Activated CD4-positive, alpha-beta T cell treated with anti-CD3 and anti-CD28 coated beads, Interleukin-2, amount 50 U/mL, for 1 hour (primary cell): ENCODE measurements at regions not wholly inside any gene's neighbourhood (a gene's known extent, or its start where the extent isn't known, plus 50 kb on each side); places are given as distances from the start of the nearest gene placed in this dataset.

Experiments
- DNase-seq: peaks from one replicate; pipeline ENCODE4 v3.0.0-alpha.2; 2020

DNA sequence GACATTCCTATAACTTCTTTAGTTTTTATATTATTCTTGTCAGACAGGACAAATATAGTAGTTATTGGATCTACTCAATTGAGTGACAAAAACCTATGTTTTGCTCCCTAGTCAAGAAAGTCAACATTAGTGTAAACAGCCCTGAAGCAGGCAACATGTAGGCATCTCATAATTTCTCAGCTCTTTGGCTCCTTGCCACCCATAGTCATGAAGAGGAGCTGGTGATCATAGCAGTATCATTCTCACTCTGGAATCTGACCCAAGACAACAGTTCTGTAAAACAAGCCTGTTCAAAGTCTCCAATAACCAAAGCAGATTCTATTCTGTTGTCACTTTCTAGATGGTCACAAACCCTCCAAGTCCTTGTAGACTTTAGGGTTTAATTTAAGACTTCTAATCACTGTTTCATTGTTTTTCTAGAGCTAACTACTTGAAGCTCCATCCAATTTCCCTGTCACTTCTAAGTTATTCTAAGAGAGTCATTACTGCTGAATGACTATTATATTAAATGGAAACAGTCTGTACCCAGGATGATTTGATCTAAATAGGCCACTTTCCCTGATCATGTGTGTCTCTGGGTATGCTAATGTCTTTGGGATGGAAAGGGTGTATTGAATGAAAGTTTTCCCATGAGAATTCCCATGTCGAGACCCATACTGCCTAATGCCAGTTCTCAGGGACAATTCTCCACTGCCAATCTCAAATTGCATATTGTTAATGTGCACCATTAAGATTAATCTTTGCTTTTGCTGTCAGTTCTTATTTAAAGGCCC is 533.3 kb downstream of the ACTL7B start:
- DNase-seq: no peak

DNA sequence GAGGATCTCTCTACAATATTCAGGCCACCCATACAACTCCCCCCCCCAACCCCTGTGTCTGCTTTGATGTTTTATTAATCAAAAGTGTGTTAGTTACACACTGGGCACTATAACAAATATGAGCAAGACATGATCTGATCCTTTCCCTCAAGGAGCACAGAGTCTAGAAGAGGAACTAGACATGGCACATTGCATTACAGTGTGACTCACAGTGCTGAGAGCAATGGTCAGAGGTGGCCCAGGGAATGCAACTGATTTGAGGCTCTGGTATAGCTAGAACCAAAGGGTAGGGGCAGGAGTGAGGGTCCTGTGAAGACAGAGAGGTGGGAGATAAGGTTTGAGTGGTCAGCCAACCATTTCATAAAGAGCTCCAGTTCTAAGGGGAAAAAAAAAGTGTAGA is 539.2 kb downstream of the ACTL7B start:
- DNase-seq: no peak

DNA sequence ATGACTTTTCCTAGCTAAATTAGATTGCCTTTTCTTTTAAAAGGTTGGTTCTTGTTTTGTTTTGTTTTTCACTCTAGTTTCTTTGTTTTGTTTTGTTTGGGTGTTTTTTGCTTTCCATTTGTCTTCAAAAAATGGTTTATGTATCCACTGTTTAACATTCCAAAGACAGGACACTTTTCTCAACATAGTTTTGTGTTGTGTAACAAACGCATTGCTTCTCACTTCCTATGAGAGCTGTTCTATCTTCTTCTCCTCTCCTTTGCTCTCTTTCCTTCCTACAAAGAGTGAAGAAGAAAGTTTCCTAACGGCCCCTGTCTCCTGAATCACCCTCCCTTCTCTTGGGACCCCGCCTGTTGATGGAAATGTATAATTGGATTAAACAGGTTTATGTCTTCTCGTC is 539.7 kb downstream of the ACTL7B start:
- no peak for DNase-seq

DNA sequence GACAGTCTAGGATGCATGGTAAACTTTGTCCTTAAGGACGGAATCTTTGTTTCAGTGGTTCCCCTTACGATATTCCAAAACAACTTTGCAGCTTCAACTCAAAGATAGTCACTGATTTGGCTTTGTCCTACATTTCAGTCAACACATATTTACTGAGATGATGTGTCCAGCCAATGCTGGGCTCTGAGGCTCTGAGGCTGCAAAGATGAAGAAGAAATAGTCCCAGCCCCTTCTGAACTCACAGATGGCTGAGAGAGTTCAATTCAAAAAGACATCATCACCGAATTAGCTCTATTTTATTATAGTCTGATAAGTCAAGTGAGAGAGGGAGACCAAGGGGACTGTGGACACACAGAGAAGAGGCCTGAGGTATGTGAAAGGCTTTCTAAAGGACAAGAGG is 544.0 kb downstream of the ACTL7B start:
- DNase-seq: no peak

DNA sequence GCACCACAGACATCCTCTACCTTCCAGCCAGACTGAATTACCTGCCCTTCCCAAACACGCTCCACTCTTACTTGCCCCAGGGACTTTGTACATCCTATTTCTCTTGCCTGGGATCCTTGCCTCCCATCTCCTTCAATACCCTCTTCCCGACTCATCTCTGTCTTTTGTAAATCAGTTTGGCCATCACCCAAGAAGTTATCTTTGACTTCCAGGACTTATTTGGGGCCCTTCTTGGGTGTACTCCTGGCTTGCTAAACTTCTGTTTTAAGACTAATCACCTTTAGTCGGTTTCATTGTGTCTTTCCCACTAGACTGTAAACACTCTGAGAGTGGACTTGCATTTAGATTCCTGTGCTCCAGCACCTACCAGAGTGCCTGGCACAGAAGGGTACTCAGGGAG is 545.6 kb downstream of the ACTL7B start:
- DNase-seq: no peak

DNA sequence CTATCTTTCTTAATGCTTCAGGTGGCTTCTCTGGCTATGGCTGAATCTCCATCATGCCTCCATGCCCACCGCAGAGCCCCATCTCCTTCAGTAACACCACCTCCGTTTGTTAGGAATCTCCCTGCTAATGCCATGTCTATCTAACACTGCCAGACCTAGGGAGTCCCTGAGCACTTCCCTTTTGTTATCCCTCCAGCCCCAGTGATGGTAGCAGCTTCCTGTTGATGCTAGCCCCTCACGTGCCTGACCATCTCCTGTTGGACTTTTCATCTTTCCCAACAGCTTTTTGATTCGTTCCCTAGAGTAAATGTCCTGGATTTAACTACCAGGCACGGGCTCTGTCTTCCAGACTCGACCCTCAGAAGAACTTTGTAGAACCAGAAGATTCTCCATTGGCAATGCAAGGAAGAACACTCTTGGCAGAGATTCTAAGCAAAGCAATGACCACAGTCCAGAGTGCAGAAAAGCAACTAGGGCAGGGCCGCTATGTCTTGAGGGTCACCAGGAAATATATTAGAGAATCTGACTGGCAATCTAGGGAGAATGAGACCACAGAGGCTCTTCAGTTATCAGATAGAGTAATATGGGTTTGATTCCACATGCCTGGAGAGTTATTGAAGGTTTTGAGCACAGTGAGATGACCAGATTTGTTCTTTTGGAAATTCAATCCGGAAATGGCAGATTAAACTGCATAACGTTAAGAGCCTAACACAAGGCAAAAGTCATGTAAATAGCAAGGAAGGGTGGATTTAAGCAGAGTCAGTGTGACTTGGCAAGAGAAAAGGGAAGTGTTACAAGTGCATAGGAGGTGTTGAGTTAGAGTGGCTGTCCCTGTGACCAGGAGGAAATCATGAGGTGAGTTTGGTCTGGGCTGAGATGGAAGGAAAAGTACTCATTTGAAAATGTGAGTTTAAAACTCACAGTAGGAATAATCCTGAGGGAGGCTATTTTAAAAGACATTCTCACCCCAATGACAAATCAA is 555.2 kb downstream of the ACTL7B start:
- DNase-seq: no peak

DNA sequence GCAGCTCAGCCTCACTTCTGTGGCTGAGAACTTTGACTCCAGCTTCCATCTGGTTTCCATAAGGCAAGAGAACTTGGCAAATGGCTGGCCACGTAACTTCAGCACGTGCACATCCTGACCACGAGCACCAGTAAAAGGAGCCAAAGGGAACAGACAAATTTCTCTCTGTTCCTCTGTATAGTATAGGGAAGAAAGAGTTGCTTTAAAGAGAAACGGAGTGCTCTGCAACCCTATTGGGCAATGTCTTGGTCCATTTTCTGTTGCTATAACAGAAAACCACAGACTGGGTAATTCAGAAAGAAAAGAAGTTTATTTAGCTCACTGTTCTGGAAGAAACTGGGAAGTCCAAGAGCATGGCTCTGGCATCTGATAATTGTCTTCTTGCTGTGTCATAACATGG is 558.7 kb downstream of the ACTL7B start:
- DNase-seq: no peak

DNA sequence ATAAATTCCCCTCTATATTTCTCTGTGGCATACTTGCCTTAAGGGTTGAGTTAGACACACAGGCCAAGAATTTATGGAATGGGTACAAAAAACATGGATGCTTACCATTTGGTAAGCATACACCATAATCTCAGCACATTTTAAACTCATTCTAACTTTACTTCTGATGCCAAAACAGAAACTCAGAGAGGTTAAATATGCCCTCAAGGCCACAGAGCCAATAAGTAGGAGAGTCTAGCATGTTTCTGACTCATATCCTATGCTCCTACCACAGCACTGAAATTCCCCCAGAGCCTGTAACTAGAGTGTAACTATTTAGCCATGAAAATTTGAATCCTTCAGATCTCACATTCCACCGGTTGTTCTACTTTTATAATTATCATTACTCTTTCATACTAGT is 559.7 kb downstream of the ACTL7B start:
- no peak for DNase-seq

DNA sequence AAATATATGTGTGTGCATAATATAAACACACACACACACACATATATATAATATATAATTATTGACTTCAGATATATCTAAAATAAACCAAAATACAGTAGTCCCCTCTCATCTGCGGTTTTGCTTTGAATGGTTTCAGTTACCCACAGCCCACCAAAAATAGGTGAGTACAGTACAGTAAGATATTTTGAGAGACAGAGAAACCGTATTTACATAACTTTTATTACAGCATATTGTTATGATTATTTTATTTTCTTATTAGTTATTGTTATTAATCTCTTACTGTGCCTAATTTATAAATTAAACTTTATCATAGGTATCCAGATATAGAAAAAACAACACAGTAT is 564.2 kb downstream of the ACTL7B start:
- no peak for DNase-seq

DNA sequence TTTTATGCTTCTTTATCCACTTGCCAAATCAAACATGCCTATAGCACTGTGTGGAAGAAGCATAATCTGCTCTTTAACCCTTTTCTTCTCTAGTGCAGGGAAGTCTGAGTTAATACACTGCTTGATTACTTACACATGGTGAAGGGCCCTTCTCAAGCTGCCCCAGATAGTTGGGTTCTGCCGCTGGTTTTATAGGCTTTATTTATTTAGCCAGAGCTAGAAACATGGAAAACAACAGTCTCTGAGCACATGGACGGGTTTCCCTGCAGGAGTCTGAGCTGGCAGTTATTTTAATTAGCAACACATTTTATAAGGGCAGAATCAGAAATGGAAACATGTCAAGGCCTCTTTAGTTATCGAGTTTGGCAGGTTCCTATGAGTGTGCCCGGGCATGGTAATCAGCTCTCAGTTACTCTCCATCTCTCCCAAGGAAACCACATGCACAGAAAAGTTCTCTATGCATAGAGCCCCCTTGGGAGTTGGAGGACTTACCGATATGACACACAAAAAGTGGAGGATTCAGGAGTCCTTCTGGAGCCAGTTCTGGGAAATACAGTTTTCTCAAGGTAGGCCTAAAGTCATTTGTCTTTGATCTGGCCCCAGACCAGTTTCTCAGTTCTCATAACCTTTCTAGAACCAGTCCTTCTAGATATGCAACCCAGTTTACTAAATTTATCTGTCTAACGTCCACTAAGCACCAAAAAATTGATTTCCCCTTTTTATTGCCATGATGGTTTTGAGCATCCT is 564.8 kb downstream of the ACTL7B start:
- DNase-seq: no peak

DNA sequence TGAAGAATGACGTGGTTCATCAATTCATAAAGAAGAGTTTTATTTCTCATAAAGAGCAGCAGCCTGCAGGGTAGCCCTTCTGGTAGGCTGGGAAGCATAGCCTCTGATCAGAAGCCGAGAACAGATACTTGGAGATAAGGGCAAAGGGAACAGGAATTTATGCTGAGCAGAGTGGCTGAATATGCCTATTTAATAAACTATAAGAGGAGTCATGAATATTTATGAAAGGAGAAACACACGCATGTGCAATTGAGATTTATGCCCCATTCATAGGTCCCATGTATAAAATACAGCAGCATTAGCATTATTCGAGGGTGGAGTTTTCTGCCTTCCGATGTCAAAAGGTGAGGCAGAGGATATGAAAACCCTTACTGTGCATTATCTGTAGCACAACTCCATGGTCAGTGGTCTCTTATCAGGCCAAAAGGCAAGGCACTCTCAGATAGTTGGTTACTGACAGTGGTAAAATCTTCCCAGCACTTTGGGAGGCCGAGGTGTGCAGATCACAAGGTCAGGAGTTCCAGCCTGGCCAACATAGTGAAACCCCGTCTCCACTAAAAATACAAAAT is 569.1 kb downstream of the ACTL7B start:
- DNase-seq: no peak

DNA sequence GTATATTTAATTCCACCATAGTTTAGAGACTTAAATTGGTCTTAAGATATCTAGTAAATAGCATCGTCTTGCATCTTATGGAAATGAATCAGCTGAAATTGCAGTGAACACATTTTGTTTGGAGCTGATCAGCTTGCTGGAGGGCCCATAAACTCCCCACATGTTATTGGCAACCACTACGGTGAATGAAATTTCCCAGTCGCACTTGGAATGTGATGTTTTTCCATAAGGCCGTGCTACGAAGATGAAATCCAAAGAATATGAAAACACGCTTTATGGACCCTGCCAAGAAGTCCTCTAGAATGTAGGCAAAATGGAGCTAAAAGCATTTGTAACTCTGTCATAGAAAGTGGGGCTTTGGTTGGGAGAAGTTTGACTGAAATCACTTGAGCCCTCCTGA is 572.1 kb downstream of the ACTL7B start:
- no peak for DNase-seq

DNA sequence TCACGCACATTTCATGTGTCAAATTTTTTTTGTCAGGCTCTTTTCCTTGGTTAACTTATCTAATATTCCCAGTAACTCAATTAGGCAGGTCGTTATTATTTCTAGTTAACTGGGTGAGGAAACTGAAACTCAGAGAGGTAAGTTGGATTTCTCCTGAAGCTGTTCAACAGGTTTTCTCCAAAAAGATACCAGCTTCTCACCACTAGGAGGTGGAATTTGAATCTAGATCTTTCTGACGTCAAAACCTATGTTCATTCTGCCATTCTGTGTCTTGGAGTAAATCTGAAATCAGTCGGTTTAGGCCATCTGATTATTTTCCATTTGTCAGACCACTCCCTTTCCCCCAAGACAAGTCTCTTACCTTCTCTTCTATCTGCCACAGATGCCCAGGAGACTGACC is 572.9 kb downstream of the ACTL7B start:
- no peak for DNase-seq

DNA sequence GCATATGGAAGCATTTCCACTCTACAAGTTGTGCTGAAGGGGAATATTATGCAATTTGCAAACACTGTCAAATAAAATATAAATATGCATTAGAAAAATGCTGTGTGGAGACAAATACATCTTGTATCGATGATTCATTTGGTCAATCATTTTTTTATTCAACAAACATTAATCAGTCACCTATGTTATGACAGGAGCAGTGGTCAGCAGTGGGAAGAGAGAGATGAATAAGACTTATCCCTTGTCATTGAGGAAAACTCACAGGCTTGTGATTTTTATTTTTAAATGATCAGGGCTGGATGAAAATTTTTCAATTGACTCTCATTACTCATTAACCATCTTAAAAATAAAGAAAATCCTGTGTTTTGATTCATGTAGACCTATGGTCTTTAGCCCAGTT is 574.1 kb downstream of the ACTL7B start:
- no peak for DNase-seq

DNA sequence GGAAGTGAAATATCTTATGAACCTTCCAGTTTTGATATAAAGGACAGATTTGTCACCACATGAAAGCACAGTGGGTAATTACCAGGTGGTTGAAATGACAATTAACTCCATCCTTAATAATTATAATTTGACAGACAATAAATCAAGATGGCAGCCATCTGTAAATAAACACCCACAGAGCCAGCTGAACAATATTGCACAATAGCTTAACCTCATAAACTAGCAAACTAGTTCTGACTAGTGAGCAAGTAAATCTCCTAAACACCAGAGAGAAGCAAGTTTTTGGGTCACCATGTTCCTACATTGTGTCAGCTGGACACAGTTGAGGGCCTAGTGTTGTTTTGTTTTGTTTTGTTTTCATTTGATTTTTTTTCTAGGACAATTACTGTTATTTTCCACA is 577.4 kb downstream of the ACTL7B start:
- no peak for DNase-seq

DNA sequence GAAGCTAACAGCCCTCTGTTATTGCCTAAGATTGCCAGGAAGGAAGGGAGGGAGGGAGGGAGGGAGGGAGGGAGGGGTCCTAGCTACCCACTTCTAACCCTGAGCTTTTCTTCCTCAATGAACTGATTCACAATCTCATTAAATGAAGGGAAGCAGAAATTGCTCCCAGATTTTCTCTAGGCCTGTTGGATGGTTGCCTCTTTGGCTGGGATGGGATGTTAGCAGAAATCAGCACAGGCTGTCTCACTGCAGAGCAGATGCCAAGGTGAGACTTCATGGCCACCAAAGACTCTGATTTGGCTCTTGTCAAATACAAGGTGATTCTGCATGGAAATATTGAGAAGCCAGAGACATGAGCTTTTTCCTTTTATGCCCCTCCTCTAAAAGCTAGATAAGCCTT is 578.6 kb downstream of the ACTL7B start:
- DNase-seq: no peak

DNA sequence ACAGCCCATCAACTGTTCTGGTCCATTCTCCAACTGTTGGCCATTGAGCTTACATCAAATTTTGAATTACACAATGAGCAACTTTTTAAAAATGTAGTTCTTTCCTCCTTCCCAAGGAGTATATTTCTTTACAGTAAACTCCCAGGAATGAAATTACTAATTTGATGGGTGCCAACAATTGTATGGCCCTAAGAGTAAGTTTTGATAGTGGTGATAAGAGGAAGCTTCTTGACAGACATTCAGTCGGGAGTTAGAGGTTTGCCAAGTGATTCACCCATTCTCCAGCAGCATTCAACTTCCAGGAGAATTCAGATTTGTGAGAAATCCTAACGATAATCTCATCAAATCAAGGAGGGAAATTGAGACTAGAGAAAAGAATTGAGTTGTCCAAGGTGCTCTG is 579.9 kb downstream of the ACTL7B start:
- DNase-seq: no peak

DNA sequence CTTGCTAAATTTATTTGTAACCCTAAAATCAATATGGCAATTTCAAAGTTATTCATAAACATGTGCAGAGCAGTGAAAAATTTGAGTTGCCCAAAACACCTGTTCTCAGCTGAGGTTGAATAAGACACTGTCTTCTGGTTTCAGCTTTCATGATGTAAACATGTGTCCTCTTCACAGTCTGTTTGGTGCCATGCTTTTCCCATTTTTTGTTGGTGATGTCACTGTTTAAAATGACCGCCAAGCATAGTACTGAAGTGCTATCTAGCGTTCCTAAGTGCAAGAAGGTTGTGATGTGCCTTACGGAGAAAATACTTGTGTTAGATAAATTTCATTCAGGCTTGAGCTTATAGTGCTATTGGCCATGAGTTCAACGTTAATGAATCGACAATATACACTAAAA is 580.8 kb downstream of the ACTL7B start:
- DNase-seq: no peak

DNA sequence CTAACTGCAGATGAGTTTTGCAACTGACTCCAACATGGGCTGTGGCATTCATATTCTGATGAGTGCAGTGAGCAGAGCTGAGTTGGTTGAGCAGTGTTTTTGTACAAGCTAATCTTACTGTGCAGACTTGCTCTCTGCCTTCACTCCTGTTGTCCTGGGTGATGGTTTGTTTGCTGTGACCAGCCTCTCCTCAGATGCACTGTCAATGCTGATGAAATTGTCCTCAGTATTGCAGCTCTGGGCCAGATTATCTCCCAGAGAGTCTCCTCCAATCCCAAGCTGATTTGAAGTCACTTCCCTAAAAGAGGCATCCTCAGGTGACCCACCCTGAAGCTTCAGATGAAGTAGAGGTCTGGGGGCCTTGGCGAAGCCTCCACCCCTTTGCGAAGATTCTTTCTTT is 581.8 kb downstream of the ACTL7B start:
- no peak for DNase-seq

DNA sequence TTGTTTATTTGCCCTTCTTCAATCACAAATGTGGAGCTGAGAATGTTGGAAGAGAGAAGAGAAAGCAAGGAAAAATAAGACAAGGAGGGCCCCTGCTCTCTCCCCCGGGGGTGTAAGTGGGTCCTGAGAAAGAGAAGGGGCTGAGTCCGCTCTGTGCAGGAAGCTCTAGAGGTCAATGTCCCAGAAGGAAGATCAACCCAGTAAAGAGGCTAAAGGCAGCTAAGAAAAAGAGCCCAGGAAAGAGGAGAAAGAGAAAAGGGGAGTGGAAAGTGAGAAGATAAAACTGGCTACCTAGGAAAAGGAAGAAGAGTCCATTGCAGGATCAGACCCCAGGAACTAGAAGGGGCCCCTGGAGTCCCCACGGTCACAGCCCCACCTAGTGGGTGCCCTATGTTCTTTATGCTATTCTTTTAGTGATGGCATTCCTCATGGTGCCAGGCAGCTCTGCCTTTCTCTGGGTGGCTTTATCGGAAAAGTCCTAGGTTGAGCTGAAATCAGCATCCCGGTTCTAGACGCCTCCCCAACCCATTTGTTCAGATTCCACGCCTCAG is 583.4 kb downstream of the ACTL7B start:
- no peak for DNase-seq

DNA sequence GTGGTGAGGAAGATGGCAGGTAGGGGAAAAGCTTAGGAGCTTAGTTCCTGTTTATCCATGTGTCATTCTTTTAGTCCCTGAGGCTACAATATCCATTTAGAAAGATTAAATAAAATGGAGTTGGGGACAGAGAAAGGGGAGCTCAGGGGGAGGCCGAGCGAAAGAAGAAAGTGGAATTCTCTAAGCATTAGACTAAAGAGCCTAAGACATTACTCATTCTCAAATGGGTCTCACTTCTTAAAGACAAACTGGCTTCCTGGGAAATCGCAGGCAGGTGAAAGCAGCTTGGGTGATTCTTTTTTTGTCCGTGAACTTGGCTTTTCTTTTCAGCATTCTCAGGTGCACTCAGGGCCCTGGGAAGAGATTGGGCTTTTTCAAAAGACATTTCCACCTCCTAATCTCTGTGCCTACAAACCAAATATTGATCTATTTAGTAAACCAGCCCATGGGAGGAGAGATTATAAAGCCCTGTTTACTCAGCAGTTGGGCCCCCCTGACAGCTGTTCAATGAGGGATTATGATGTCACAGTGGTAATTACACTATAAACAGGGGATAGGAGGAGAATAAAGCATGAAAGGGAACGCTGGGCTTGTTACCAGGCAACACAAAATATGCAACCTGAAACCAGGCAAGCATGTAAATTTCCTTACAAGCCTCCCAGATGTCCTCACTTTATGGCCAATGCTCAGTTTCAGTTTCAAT is 584.0 kb downstream of the ACTL7B start:
- DNase-seq: no peak

DNA sequence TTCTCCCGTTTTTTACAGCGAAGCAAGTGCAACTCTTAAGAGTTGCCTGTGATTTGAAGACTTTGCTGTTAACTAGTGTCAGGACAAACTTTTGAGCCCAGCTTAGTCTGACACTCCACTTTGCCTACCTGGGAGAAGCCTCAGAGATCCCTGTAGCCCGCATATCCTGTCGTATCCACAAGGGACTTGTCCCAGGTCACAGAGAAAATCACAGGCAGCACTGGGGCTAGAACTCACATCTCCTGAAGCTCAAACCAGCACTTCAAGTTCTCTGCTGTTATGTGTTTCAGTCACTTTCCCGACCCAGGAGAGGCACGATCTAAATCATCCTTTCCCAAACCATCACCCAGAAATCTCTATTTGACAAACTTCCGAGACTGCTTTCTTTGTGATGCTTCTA is 584.5 kb downstream of the ACTL7B start:
- no peak for DNase-seq
